HepG2 (cell line): ENCODE measurements at regions not wholly inside any gene's neighbourhood (a gene's known extent, or its start where the extent isn't known, plus 50 kb on each side); places are given as distances from the start of the nearest gene placed in this dataset.

Experiments
- ATAC-seq: fragments of 200-7000 bp; cut with Tn5 transposase; 3 replicates; pipeline ENCODE4 v1.9.1; 2020; ENCODE audit warnings: mild to moderate bottlenecking, moderate library complexity
- BruUV-seq: library from RNA; stranded (reverse); fragments of 400-500 nt; replicated peaks from 2 replicates; lab custom pipeline; 2021; lab: Mats Ljungman, UMichigan
- CTCF ChIA-PET: fragments of 300-600 bp; formaldehyde crosslinking; extraction: SDS; loops from one replicate; lab custom pipeline; 2021; ENCODE audit warnings: low total read pairs, inconsistent platforms, low intra/inter-chr PET ratio; lab: Yijun Ruan, JAX
- POLR2A ChIA-PET: fragments of 350-600 bp; sonication (Branson Sonifier 250); formaldehyde crosslinking; loops from one replicate; lab custom pipeline; 2020; ENCODE audit warnings: antibody characterized with exemption, inconsistent platforms; lab: Yijun Ruan, JAX
- DNase-seq: peaks from one replicate; pipeline ENCODE4 v3.0.0-alpha.2; 2015; ENCODE audit warnings: low spot score
- FAIRE-seq: peaks from 3 replicates; lab custom pipeline; 2011; peaks lifted over from hg19 to GRCh38; lab: Jason Lieb, UNC
- H2AFZ ChIP-seq: one replicate; pipeline ENCODE4 v1.6.1; 2011; ENCODE audit warnings: low read length, inconsistent platforms
- H3K27ac ChIP-seq: fragments of 300-600 bp; 3 replicates; pipeline ENCODE4 v1.8.0; 2011; ENCODE audit warnings: mixed run types, mild to moderate bottlenecking, mixed read lengths, low read length, inconsistent platforms; ENCODE audit not compliant: insufficient read depth; ENCODE audit errors: extremely low read length
- H3K27me3 ChIP-seq, 2 experiments: fragments of 200-600 bp in 1 of 2; 2 replicates in 1 of 2; 3 replicates in 1 of 2; pipeline versions ENCODE4 v1.6.0 to v1.8.0; 2011; ENCODE audit warnings: low read length in 2 of 2, mild to moderate bottlenecking in 2 of 2, moderate library complexity in 2 of 2, inconsistent platforms in 1 of 2; ENCODE audit not compliant: insufficient read depth in 2 of 2, control insufficient read depth in 1 of 2
- H3K36me3 ChIP-seq, 2 experiments: fragments of 200-600 bp in 1 of 2; replicated peaks in 1 of 2; 2 replicates in 1 of 2; 3 replicates in 1 of 2; pipeline versions ENCODE4 v1.5.1 to v1.8.0; 2011; ENCODE audit warnings: low read length in 2 of 2, inconsistent platforms in 1 of 2; ENCODE audit not compliant: insufficient read depth in 2 of 2, control insufficient read depth in 1 of 2
- H3K4me1 ChIP-seq: 2 replicates; pipeline ENCODE4 v1.5.1; 2012; ENCODE audit warnings: low read length, inconsistent platforms; ENCODE audit not compliant: insufficient read depth
- H3K4me2 ChIP-seq: 2 replicates; pipeline ENCODE4 v1.6.0; 2011; ENCODE audit warnings: low read depth, low read length, inconsistent platforms
- H3K4me3 ChIP-seq, 3 experiments: fragments of 200-600 bp in 1 of 3; sonication (generic), shearing (Covaris generic) in 1 of 3; replicated peaks in 1 of 3; 2 replicates each; pipeline ENCODE4 v1.5.1; 2011 to 2016; ENCODE audit warnings: low read length in 3 of 3, inconsistent platforms in 2 of 3, low read depth in 2 of 3, mild to moderate bottlenecking in 2 of 3, control low read depth in 1 of 3, mixed read lengths in 1 of 3; ENCODE audit not compliant: insufficient read depth in 1 of 3
- H3K79me2 ChIP-seq: one replicate; pipeline ENCODE4 v1.6.1; 2011; ENCODE audit warnings: low read length, inconsistent platforms; ENCODE audit not compliant: insufficient read depth
- H3K9ac ChIP-seq: 2 replicates; pipeline ENCODE4 v1.6.0; 2011; ENCODE audit warnings: mild to moderate bottlenecking, low read depth, low read length, inconsistent platforms; ENCODE audit not compliant: insufficient read depth
- H3K9me3 ChIP-seq: 2 replicates; pipeline ENCODE4 v1.5.1; 2012; ENCODE audit warnings: mild to moderate bottlenecking, low read length
- H4K20me1 ChIP-seq: 2 replicates; pipeline ENCODE4 v1.6.0; 2011; ENCODE audit warnings: inconsistent platforms, mild to moderate bottlenecking, low read length, moderate library complexity; ENCODE audit not compliant: insufficient read depth
- CAMTA2 ChIP-seq: sonication (generic); formaldehyde crosslinking; IDR thresholded peaks from 2 replicates; pipeline ENCODE4 v1.4.0; 2020; ENCODE audit warnings: mild to moderate bottlenecking, missing genetic modification reagents, borderline replicate concordance
- ELF4 ChIP-seq: sonication (generic); formaldehyde crosslinking; IDR thresholded peaks from 2 replicates; pipeline ENCODE4 v1.5.0; 2020; ENCODE audit warnings: missing genetic modification reagents, mild to moderate bottlenecking, moderate library complexity, borderline replicate concordance
- FOSL2 ChIP-seq: sonication (generic); formaldehyde crosslinking; IDR thresholded peaks from 2 replicates; pipeline ENCODE4 v1.4.0; 2020; ENCODE audit warnings: missing genetic modification reagents
- GTF3A ChIP-seq: sonication (generic); formaldehyde crosslinking; conservative IDR thresholded peaks from 2 replicates; pipeline ENCODE4 v1.4.0; 2020; ENCODE audit warnings: mild to moderate bottlenecking, missing genetic modification reagents
- HNRNPUL1 ChIP-seq: fragments of 200-400 bp; formaldehyde crosslinking; IDR thresholded peaks from 2 replicates; pipeline ENCODE4 v1.6.1; 2017; ENCODE audit warnings: low read depth, mild to moderate bottlenecking, low read length, moderate library complexity
- KIAA2018 ChIP-seq: sonication (generic); formaldehyde crosslinking; IDR thresholded peaks from 2 replicates; pipeline ENCODE4 v1.5.0; 2020; ENCODE audit warnings: mild to moderate bottlenecking, missing genetic modification reagents, borderline replicate concordance
- NAIF1 ChIP-seq: sonication (generic); formaldehyde crosslinking; IDR thresholded peaks from 2 replicates; pipeline ENCODE4 v1.5.0; 2020; ENCODE audit warnings: mild to moderate bottlenecking, missing genetic modification reagents, borderline replicate concordance
- TMF1 ChIP-seq: sonication (generic); formaldehyde crosslinking; IDR thresholded peaks from 2 replicates; pipeline ENCODE4 v1.8.1; 2022; ENCODE audit warnings: low read depth, missing genetic modification reagents
- ZNF224 ChIP-seq: sonication (generic); formaldehyde crosslinking; IDR thresholded peaks from 2 replicates; pipeline ENCODE4 v1.5.0; 2020; ENCODE audit warnings: mild to moderate bottlenecking, missing genetic modification reagents
- ZNF274 ChIP-seq: sonication (generic); formaldehyde crosslinking; IDR thresholded peaks from 2 replicates; pipeline ENCODE4 v1.5.1; 2020; ENCODE audit warnings: mild to moderate bottlenecking, missing genetic modification reagents
- ZNF777 ChIP-seq: sonication (generic); formaldehyde crosslinking; IDR thresholded peaks from 2 replicates; pipeline ENCODE4 v1.4.0; 2020; ENCODE audit warnings: missing genetic modification reagents
- ZNF839 ChIP-seq: sonication (generic); formaldehyde crosslinking; IDR thresholded peaks from 2 replicates; pipeline ENCODE4 v1.4.0; 2020; ENCODE audit warnings: missing genetic modification reagents, mild to moderate bottlenecking, borderline replicate concordance
- WGBS: methylation state at CpG from one replicate; pipeline ENCODE4 v1.1.6; 2017; ENCODE audit warnings: low lambda C conversion rate; 5-methylcytosine and 5-hydroxymethylcytosine counted together
- in situ Hi-C: cut with HindIII; loops from 2 replicates; pipeline ENCODE4 v1.10.0; 2017; ENCODE audit warnings: low pct_unique_long_range_greater_than_20kb; ENCODE audit not compliant: extremely low pct_ligation_motif_present
- intact Hi-C: fragments of 100-400 bp; cut with micrococcal nuclease; formaldehyde crosslinking; loops from one replicate; pipeline ENCODE4 v1.10.0; 2022; ENCODE audit not compliant: unreplicated experiment

DNA sequence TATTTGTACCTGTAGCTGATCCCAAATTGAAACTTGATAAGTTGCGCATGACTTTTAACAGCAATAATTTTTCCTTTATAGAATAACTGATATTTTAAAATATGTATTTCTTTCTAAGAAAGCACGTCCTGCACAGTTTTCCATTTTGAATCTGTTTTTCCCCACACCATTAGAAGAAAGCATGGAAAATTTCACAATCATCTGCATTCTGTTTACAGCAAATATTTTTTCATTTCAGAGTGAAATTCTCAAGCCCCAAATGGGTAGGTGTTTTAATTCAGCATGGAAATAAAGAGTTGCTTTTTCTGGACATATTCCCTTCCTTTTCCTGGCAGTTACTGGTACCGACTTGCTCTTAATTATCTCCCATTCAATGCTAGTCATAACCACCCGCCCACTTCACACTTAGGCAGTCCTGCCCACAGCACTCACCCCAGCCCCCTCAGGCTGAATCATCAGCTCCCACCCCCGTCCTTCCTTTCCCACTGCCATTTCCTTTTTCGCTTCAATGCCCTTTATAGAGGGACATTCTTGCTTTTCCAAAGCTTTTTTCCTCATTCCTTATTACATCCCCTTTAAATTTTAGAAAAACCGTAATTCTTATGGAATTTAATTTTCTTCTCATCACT lies 89.2 kb upstream of the GLS start:
- 95% methylated on average over 7 of the region's 7 CpGs for WGBS

DNA sequence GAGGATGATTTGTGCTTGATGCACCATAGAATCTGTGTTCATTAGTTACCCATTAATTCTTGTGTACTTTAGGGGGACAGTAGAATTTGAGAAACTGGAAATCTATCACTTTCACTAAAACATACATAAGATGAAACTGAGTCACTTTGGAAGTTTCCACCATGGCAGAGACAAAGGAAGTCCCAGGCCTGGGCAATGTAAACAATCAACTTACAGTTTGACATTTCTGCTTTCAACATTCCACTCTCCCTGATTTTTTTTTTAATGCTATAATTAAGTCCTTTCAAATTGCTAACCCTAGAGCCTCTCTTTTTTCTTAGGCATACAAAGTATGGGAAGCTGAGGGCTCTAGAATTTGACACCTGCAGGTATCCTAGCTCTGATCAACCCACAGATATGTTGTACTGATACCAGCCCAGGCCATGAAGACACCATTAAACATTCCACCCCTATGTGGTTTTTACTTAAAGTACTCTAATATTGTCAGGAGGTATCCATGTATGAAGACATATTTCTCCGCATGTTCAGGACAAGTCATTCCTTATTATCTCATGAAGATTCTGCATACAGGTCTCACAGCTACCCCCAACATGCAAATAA lies 88.5 kb upstream of the GLS start:
- Histone ChIP-seq H4K20me1 (no peaks in the 10 kb centered on the region), H2AFZ (no peak overlapping the region), H3K27ac (no peak overlapping the region), H3K4me1 (peaks cover 27% of the 10 kb centered on the region), H3K9me3 (no peaks in the 10 kb centered on the region), H3K4me2 (no peak overlapping the region), H3K79me2 (no peaks in the 10 kb centered on the region), H3K4me3 (no peak overlapping the region), H3K27me3 (no peaks in the 10 kb centered on the region), H3K36me3 (no peaks in the 10 kb centered on the region), H3K9ac (no peak overlapping the region)
- intact Hi-C loops (no loop called here), in situ Hi-C loops (no loop called here)
- DNase-seq (no peak), FAIRE-seq (no peak), ATAC-seq (no peak)
- CTCF ChIA-PET, result no interaction called here
- BruUV-seq, result no TSS peak
- POLR2A ChIA-PET, result interaction anchor here (0.7 to 1.4 kb wide), 3 partner anchors 17 to 18 kb away, joined by 3 read pairs; no protein-coding TSS in a partner anchor
- 73% methylated on average over 1 of the region's 1 CpG for WGBS
- no peak for TF ChIP-seq CAMTA2 (CRISPR knock-in tag)
- no peak for TF ChIP-seq ELF4 (CRISPR knock-in tag)
- no peak for TF ChIP-seq GTF3A (CRISPR knock-in tag)
- TF ChIP-seq KIAA2018 (CRISPR knock-in tag), result no peak

More for the DNA sequence above, 89.2 kb upstream of the GLS start:
- CTCF ChIA-PET, result no interaction called here
- Histone ChIP-seq H3K9me3 (no peaks in the 10 kb centered on the region), H3K4me2 (no peak overlapping the region), H3K36me3 (no peaks in the 10 kb centered on the region), H3K27me3 (no peaks in the 10 kb centered on the region), H3K4me1 (peaks cover 31% of the 10 kb centered on the region), H3K4me3 (no peak overlapping the region), H2AFZ (no peak overlapping the region), H4K20me1 (no peaks in the 10 kb centered on the region), H3K27ac (no peak overlapping the region), H3K79me2 (no peaks in the 10 kb centered on the region), H3K9ac (no peak overlapping the region)
- in situ Hi-C loops, result no loop called here
- intact Hi-C loops, result no loop called here
- ATAC-seq, result no peak
- BruUV-seq, result no TSS peak
- no peak for DNase-seq
- TF ChIP-seq ZNF224 (CRISPR knock-in tag) (no peak), ZNF274 (no peak), HNRNPUL1 (no peak), TMF1 (CRISPR knock-in tag) (no peak), FOSL2 (CRISPR knock-in tag) (peak; percentile 54), NAIF1 (CRISPR knock-in tag) (no peak), ZNF777 (no peak), ZNF839 (CRISPR knock-in tag) (no peak)
- no peak for FAIRE-seq
- POLR2A ChIA-PET, result interaction anchor here (1.4 kb wide), 1 partner anchor 17 kb away, joined by 3 read pairs; no protein-coding TSS in a partner anchor
